DMS114 treated with DMSO at 0.1 percent for 48 hours (cell line): ENCODE measurements at regions not wholly inside any gene's neighbourhood (a gene's known extent, or its start where the extent isn't known, plus 50 kb on each side); places are given as distances from the start of the nearest gene placed in this dataset.
"Not testable (repeated sequence)": the region's sequence is repeated elsewhere in the genome, so short reads cannot be mapped to it uniquely, and the experiment has no call there.

Experiments used
- DNase-seq: peaks from one replicate; lab custom pipeline; 2025; ENCODE audit not compliant: unreplicated experiment; lab: John Stamatoyannopoulos, UW

DNA sequence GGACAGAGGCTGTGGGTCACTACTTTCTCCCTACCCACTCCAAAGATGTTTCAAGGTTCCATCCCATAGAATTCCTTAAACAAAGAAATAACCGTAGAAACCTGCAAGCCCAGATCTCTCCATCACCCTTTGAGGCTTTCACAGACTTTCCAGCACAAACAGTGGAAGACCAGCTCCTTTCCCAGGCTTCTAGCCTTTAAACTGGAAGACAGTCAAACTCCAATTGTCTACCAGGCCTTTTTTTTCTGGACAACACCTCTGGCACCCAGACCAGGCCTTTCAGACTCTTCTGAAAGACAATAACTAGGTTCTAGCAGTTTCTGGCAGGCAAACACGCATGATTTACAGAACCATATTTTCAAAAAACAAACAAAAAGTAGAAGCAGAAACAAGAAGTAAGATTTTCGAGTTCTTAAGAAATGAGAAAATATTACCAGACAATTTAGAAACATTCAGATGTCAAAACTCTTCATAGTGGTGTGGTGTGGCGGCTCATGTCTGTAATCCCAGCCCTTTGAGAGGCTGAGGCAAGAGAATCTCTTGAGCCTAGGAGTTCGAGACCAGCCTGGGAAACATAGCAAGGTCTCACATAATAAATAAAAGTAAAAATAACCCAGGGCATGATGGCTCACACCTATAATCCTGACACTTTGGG lies 73.0 kb upstream of the EPCAM start:
- DNase-seq = no peak

- DNase-seq = no peak
Observed at GRCh38 chr2:47295131-47295980, 73.8 kb upstream of the EPCAM start.

- no peak for DNase-seq
Observed at GRCh38 chr2:47293976-47294375, 75.1 kb upstream of the EPCAM start.

- DNase-seq = no peak
Observed at GRCh38 chr2:47288864-47289263, 80.2 kb upstream of the EPCAM start.

GRCh38 chr2:47283659-47284058 lies 85.5 kb upstream of the EPCAM start:
- DNase-seq = no peak

DNA sequence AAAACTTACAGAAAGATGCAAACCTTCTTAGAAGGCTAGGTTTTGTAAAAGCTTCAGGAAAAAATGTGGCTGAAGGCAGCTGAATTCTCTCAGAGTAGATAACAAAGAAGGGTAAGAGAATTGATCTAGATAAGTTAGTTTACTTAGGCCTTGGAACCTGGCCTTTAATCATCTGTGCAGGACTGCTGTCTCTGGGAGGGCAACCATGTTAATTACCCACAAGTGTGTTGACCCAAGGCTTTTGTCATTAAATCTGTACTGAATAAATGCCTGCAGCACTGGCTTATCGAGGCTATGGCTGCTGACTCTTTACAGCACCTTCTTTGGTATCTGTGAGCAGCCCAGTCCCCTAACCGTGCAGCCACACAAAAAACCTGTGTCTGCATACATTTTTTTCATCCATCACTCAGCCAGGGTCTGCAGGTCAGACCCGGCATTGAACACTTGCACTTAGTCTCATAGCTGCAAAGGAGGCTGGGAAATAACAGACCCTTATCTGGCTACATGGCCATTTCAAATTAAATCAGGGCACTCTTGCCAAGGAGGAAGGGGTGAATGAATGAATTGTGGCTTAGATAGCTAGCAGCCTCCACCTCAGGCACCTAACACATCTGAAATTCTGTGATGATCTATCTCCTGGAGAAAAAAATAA lies 86.4 kb upstream of the EPCAM start:
- DNase-seq = no peak

- DNase-seq = not testable (repeated sequence)
Observed at GRCh38 chr2:47279525-47279924, 89.6 kb upstream of the EPCAM start.

GRCh38 chr2:47277987-47278386 lies 91.1 kb upstream of the EPCAM start:
- no peak for DNase-seq

DNA sequence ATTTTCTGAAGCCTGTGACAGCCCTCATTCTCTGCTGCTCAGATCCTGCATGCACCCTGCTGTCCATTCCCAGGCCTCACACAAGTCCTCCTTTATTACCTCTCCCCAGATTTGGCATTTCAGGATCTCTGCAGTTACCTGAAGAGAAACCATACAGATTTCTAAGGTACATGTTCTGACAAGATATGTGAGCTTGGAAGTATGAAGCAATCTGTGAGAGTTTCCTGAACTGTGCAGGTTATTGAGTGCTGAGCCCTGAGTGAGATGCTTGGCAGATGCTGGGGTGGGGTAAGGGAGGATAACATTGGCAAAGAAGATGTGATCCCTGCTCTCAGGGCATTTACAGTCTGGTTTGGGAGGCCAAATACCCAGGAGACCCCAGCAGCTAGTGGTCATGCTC lies 91.9 kb upstream of the EPCAM start:
- no peak for DNase-seq

GRCh38 chr2:47276061-47276460 lies 93.0 kb upstream of the EPCAM start:
- no peak for DNase-seq

- DNase-seq = no peak
Observed at GRCh38 chr2:47274054-47274782, 94.9 kb upstream of the EPCAM start.

DNA sequence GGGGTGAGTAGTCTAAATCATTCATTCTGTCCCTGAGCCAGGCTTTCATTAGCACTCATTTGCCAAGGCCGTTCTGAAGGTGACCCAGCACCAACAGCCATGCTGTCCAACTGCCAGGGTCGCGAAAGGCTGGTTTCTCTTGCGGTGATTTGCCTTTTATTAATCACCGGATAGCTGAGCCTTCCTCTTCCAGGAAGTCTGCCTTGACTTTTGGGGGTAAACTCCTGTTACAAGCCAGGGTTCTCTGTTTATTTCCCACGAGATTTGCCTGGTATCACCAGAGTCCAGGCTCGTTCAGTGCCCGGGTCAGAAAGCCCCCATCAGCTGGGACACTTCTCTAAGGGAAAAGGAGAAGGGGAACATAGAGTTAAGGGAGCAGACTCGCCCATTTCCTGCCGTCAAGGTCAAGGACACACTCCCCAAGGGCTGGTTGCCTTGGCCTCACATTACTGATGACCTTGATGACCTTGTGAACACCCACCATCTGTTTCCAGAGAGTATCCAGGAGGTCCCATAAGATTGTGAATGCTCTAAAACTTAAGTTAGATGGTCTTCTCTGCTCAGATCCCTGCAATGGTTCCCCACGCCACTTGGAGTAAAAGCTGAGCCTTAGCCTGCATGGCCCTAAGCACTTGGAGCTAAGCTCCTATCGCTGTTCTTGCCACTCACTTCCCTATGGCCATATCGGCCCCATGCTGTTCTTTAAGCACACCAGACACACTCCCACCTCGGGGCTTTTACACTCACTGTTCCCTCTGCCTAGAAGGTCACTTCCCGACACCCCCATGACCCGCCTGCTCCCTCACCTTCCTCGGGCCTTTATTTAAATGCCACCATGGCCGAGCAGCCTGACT lies 96.0 kb upstream of the EPCAM start:
- no peak for DNase-seq

DNA sequence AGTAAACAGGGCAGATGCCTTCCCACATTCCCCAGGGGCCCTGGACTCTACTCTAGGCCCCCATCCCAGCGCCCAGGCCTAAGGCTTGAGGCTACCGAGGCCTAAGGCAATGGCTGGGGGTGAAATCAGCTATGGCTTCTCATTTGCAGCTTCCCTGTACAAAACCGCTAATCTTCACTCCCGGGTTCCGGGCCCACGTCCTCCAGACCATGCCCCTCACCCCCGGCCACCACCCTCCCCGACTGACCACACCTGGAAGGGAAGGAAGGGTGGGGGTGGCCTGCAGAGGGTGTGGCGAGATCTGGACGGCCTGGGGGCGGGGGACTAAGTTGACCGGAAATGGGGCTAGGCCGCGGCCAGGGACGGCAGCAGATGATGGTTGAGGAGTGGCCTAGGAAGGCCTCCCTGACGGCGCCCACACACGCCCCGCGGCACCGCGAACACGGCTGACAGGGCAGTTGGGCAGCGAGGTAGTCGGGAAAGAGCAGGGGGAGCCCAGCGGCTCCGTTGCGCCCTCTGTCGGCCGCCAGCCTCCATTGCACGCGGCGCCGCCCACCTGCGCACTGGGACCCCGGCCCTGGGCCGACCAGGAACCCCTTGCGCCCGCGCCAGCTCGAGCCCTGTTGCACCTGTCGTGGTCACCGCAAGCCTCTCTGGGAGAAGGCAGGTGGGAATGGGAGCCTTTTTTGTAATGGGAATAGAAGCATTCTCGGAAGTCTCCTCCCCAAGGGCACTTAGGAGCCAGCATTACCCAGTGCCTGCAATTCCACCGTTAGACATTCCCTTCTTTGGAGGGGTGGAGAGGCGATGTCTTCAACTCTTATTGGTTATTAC lies 95.9 kb upstream of the CALM2 start:
- peak; percentile 23 for DNase-seq

GRCh38 chr2:47271054-47272000 lies 95.0 kb upstream of the CALM2 start:
- DNase-seq = no peak

- no peak for DNase-seq
Observed at GRCh38 chr2:47270421-47270820, 94.1 kb upstream of the CALM2 start.

DNA sequence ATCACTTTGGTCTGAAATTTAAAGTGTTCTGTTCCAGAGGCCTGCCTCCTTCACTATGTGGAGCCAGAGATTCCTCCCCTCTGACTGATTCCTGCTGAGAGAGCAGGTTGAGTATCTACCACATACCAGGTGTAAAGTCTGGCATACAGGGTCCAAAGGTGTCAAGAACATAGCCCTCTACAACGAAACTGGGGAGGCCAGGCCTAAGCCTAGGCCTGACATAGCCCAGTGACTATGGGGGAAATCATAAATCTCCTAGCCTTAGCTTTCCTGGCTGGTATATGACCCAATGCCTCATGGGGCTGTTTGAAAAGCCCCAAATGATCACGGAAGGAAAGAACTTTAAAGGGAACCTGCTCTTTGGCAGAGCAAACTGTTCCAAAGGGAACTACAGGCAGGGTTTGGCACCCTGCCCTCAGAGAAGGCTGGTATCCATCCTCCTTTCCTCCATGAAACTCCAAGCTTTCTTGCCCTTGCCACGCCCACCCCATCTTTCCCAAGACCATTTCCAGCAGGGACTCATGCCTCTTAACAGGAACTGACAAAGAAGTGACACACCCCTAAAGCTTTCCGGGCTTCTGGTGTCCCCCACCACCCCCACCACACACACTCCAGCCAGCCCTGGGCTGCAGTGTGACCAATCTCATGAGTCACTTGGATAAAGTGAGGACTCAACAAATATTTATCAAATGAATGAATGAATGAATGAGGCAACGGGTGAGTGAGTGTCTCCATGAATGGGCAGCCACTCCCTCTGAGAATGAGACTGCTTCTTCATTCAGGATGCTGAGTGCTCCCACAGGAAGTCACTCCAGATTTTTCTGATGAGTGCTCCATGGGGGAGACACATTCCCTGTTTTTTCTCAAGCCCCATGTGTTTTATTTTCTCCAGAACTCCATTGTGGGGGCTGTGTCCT lies 93.3 kb upstream of the CALM2 start:
- no peak for DNase-seq

- DNase-seq = no peak
Observed at GRCh38 chr2:47267711-47268086, 91.4 kb upstream of the CALM2 start.
